SJCRH30 (cell line): ENCODE measurements at regions not wholly inside any gene's neighbourhood (a gene's known extent, or its start where the extent isn't known, plus 50 kb on each side); places are given as distances from the start of the nearest gene placed in this dataset.
"Not testable (repeated sequence)": the region's sequence is repeated elsewhere in the genome, so short reads cannot be mapped to it uniquely, and the experiment has no call there.

Source experiments
- DNase-seq, 2 experiments: peaks; one replicate each; pipeline ENCODE4 v3.0.0-alpha.2; 2015 to 2020
- H3K27ac ChIP-seq: fragments of 250-450 bp; sonication (Bioruptor Pico); 2 replicates; pipeline ENCODE4 v1.5.1; 2020; ENCODE audit warnings: mild to moderate bottlenecking, moderate library complexity
- H3K27me3 ChIP-seq: fragments of 250-450 bp; sonication (Bioruptor Pico); 2 replicates; pipeline ENCODE4 v1.5.1; 2020; ENCODE audit warnings: mild to moderate bottlenecking, moderate library complexity
- H3K36me3 ChIP-seq: fragments of 250-450 bp; sonication (Bioruptor Pico); 2 replicates; pipeline ENCODE4 v1.5.1; 2020; ENCODE audit warnings: mild to moderate bottlenecking, moderate library complexity
- H3K4me1 ChIP-seq: fragments of 250-450 bp; sonication (Bioruptor Pico); 2 replicates; pipeline ENCODE4 v1.5.1; 2020; ENCODE audit warnings: mild to moderate bottlenecking, moderate library complexity
- H3K4me3 ChIP-seq: fragments of 250-450 bp; sonication (Bioruptor Pico); 2 replicates; pipeline ENCODE4 v1.5.1; 2020; ENCODE audit warnings: mild to moderate bottlenecking, moderate library complexity
- H3K9me3 ChIP-seq: fragments of 250-450 bp; sonication (Bioruptor Pico); replicated peaks from 2 replicates; pipeline ENCODE4 v1.5.1; 2020; ENCODE audit warnings: mild to moderate bottlenecking, moderate library complexity

DNA sequence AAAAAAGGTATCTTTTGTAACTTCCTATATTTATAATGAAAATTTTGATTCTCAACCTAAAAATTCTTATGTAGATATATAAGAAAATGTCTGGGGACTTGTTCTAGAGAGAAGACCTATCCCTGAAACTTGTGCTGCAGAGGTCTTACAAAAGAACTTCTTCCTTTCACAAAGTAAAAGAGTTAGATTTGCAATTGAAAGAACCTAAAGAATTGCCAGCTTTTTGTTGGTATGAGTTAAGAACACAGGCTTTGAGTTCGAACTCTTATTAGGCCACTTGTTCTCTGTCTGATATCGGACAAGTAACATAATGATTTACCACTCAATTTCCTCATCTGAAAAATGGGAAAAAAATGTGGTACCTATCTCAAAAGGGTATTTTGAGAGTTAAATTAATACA, 162.0 kb upstream of the LAMA2 start:
- Histone ChIP-seq H3K36me3 (no peaks in the 10 kb centered on the region), H3K27ac (no peak overlapping the region), H3K27me3 (no peaks in the 10 kb centered on the region), H3K9me3 (no peaks in the 10 kb centered on the region), H3K4me3 (no peak overlapping the region), H3K4me1 (no peaks in the 10 kb centered on the region)
- no peak for DNase-seq

DNA sequence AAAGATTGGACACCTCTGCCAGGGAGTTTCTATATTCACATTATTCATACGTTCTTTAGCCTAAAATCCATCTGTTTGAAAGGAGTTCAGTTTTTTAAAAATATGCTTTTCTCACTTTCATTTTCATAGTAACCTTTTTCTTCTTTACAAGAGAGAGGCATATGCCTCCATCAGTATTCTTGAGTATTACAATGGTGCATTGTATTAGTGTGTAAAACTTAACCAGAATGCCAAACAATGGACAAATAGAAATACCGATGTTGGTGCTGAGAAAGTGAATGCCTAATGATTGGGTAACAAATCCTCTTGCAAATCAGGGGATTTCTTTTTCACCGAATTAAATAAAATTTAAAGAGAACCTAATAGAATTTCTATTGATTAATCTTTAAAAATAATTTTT, 163.2 kb upstream of the LAMA2 start:
- Histone ChIP-seq H3K36me3 (no peaks in the 10 kb centered on the region), H3K4me1 (no peaks in the 10 kb centered on the region), H3K27me3 (no peaks in the 10 kb centered on the region), H3K9me3 (no peaks in the 10 kb centered on the region), H3K27ac (no peak overlapping the region), H3K4me3 (no peak overlapping the region)
- no peak for DNase-seq

DNA sequence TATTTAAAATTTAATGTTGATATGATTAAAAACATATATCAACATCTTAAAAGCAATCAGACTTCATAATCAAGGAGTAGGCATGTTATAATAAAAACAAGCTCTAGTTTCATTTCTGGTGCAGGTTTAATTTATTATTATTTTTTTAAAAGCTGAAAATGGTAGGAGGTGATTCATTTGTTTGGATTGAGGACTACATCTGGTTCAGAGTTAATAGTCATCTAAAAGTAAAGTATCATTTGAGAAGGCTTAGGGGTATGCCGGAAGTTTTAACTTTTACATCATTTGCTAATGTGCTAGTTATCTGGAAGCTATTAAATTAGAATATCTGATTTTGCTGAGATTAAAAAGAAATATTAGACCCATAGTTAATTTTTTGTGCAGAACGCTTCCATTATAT, 169.5 kb upstream of the LAMA2 start:
- no peaks in the 10 kb centered on the region for H3K36me3 ChIP-seq
- H3K4me1 ChIP-seq: no peaks in the 10 kb centered on the region; the same call in 1 of the 2 replicates
- H3K9me3 ChIP-seq: no peaks in the 10 kb centered on the region
- DNase-seq: no peak
- no peaks in the 10 kb centered on the region for H3K27me3 ChIP-seq
- H3K4me3 ChIP-seq: no peak overlapping the region
- H3K27ac ChIP-seq: no peak overlapping the region

DNA sequence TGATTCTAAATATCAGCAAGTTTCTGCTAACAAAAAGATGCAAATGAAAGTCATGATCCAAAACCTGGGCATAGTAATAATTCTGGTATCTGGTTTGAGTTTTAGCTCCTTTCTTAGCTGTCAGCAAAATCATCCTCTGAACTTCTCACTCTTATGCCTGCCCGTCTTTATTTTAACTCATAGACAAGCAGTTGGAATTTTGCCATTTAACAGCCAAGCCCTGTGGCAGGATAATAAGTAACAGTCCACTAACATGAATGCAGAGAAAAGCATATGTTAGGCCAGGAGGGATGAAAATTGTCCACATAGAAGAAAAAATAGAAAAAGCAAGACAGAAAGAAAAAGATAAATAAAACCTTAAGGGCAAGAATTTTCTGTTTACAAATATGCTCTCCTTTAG, 170.0 kb upstream of the LAMA2 start:
- H3K4me1 ChIP-seq: no peaks in the 10 kb centered on the region; the same call in 1 of the 2 replicates
- no peaks in the 10 kb centered on the region for H3K36me3 ChIP-seq
- no peak overlapping the region for H3K4me3 ChIP-seq
- no peaks in the 10 kb centered on the region for H3K27me3 ChIP-seq
- no peaks in the 10 kb centered on the region for H3K9me3 ChIP-seq
- H3K27ac ChIP-seq: no peak overlapping the region
- DNase-seq: no peak

DNA sequence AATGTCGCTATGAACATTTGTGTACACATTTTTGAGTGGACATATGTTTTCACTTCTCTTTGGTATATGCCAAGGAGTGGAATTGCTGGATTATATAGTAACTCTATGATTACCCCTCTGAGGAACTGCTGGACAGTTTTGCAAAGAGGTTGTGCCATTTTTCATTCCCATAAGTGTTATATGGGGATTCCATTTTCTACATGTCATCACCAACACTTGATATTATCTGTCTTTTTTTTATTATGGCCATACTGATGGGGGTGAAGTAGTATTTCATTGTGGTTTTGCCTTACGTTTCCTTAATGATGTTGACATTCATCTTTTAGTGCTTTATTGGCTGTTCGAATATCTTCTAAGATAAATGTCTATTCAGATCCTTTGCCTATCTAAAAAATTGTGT, 171.8 kb upstream of the LAMA2 start:
- no peak overlapping the region for H3K27ac ChIP-seq
- no peaks in the 10 kb centered on the region for H3K27me3 ChIP-seq
- no peak for DNase-seq
- no peaks in the 10 kb centered on the region; the same call in 1 of the 2 replicates for H3K4me1 ChIP-seq
- H3K4me3 ChIP-seq: no peak overlapping the region
- H3K36me3 ChIP-seq: no peaks in the 10 kb centered on the region
- no peaks in the 10 kb centered on the region for H3K9me3 ChIP-seq

DNA sequence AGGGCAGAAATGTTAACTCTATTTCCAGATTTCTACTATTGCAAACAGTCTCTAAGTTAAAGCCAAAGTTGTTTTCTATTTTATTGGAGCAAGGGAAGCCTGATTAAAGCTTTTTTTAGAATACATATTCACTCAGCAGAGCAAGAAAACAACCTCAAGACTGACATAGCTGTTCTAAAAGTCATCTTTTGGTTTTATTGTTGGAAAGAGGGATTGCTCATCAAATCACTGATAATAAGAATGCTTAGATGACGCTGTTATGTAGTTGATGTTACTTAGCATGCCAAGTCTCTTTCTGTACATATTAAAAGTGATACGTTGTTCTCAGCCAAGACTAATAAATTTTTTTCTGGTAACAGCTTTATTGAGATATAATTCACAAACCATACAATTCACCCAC, 172.6 kb upstream of the LAMA2 start:
- H3K9me3 ChIP-seq: no peaks in the 10 kb centered on the region
- no peak for DNase-seq
- H3K27ac ChIP-seq: no peak overlapping the region
- no peaks in the 10 kb centered on the region for H3K36me3 ChIP-seq
- H3K4me1 ChIP-seq: no peaks in the 10 kb centered on the region; the same call in 1 of the 2 replicates
- no peaks in the 10 kb centered on the region for H3K27me3 ChIP-seq
- H3K4me3 ChIP-seq: no peak overlapping the region

DNA sequence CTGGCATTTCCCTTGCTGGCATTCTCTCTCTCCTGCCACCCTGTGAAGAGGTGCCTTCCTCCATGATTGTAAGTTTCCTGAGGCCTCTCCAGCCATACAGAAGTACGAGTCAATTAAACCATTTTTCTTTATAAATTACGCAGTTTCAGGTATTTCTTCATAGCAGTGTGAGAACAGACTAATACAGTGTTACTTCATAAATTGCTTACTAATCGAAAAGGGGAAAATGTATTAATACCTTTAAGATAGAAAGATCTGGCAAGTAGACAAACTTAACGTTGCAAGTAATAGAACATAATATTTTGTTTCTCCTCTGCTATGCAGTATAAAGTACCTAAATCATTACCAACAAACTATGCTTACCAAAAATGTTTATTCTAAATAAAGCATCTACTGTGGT, 178.3 kb upstream of the LAMA2 start:
- H3K27ac ChIP-seq: no peak overlapping the region

DNA sequence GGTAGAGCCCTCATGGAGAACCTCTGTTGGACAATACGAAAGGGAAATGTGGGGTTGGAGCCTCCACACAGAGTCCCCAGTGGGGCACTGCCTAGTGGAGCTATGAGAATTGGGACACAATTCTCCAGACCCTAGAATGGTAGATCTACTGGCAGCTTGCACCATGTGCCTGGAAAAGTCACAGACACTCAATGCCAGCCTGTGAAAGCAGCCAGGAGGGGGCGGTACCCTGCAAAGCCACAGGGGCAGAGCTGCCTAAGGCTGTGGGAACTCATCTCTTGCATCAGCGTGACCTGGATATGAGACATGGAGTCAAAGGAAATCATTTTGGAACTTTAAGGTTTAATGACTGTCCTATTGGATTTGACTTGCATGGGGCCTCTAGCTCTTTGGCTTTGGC, 179.1 kb upstream of the LAMA2 start:
- not testable (repeated sequence) for H3K4me1 ChIP-seq, H3K4me3 ChIP-seq, H3K27ac ChIP-seq, H3K36me3 ChIP-seq, DNase-seq, H3K27me3 ChIP-seq, H3K9me3 ChIP-seq

More for the DNA sequence above, 178.3 kb upstream of the LAMA2 start:
- no peak overlapping the region for H3K4me3 ChIP-seq
- H3K36me3 ChIP-seq: no peaks in the 10 kb centered on the region
- no peaks in the 10 kb centered on the region for H3K9me3 ChIP-seq
- no peaks in the 10 kb centered on the region for H3K27me3 ChIP-seq
- no peak for DNase-seq
- H3K4me1 ChIP-seq: no peaks in the 10 kb centered on the region

DNA sequence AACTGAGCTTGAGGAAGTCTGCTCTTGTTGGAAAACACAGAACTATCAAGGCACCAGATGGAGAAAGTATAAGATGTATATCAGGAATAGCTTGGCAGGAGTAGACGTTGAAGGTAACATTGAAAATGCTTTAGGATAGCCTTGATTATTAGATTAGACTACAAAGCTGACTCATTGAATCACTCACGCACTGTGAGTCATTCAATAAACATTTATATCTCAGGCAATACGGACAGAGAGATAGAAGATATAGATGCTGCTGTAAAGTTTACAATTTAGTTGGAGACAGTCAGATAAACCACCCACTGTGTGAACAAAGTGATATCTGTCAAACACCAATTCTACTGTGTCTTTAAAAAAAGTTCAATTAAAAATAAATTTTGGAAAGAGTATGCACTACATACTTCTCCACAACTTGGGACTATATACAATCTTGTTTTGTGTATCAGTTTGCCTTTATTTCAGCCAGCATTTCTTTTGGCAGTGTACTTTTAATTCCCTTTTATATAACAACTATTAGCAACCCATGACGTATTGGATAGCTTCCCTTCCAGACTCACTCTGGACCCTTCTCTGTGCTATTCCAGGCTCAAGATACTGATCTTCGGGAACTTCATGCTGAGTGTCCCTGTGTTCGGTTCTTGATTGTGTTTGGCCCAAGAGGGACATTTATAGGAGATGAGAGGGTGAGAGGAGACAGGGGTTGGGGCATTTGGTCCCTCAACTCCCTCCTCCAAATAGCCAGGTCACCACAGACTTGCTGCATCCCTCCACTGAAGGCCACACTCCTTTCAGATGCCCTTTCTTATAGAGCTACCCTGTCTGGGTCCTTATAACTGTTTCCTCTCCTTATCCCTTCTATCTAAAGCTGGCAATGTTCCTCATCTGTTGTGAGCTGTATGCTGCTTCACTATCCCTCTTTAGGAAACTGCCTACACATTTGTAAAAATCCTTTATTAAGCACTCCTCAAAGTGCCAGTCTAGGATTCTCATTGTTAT, 176.6 kb upstream of the PTPRK start:
- no peak for DNase-seq
- Histone ChIP-seq H3K9me3 (no peaks in the 10 kb centered on the region), H3K27ac (no peak overlapping the region), H3K4me1 (no peaks in the 10 kb centered on the region), H3K27me3 (no peaks in the 10 kb centered on the region), H3K4me3 (no peak overlapping the region), H3K36me3 (no peaks in the 10 kb centered on the region)

DNA sequence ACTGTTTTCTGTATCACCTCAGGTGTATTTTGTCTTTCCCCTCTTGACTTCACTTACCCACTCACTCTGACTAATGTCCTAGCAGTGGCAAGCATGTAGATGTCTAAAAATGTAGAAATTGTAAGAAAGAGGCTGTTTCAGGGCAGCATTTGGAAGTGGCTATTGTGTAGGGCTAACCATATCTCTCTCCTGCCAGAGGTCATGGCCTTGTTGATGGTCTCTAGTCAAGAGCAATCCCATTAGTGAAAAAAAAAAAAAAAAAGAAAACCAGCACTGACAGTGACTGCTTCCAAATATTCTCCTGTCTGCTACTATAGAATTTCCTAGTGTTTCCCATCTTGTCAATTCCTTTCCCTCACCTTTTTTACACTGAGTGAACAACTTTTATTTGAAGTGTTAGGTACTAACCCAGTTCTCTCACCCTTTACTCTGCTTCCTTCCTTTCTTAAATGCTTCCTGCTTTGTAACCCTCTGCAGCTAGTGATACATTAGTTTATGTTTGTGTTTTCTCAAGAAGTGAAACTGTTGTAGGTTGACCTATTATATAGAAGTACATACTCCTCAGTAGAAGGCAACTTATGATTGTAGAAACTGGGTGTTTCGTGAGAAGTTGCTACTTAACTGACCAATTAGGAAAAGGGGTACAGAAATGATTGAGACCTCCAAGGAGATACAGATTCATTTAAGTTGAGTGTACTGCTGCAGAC, 174.1 kb upstream of the PTPRK start:
- no peak overlapping the region for H3K4me3 ChIP-seq
- no peak for DNase-seq
- H3K9me3 ChIP-seq: no peaks in the 10 kb centered on the region
- no peaks in the 10 kb centered on the region for H3K4me1 ChIP-seq
- no peaks in the 10 kb centered on the region for H3K27me3 ChIP-seq
- H3K36me3 ChIP-seq: no peaks in the 10 kb centered on the region
- no peak overlapping the region for H3K27ac ChIP-seq

DNA sequence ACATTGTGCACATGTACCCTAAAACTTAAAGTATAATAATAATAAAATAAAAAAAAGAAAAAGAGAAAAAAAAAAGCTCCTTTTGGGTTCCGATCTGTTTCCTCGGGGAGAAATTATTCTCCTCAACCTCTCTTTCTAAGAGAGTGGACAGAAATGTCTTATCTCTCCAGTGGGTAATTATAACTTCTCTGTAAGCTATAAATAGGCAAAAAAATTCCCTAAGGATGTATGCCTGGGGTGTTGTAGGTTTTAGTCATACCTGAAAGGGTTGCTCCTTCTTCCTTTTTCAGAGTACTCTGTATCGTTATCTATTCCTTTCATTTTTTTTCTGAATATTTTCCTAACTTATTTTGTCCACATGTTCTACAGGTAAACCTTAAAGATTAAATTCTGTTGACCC, 169.7 kb upstream of the PTPRK start:
- Histone ChIP-seq H3K27ac (no peak overlapping the region), H3K4me3 (no peak overlapping the region)
- no peak for DNase-seq

DNA sequence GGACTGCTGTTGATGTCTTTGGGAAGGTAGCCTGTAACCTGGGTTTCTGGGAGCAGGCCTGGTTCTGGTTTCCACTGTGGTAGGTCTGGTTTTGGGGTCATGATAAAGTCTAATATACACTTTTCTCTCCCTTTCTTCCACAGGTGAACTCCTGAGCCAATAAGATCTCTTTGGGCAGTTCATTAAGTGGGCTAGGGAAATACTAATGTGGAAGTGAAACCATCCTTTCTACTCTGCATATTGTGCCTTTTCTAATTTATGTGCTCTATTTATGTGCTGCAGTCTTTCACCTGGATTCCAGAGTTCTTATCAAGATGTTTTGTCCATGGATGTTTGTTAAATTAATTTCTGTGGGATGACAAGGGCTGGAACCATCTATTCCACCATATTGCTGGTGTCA, 165.7 kb upstream of the PTPRK start:
- Histone ChIP-seq H3K9me3 (no peaks in the 10 kb centered on the region), H3K27ac (no peak overlapping the region), H3K4me3 (no peak overlapping the region), H3K27me3 (no peaks in the 10 kb centered on the region), H3K36me3 (no peaks in the 10 kb centered on the region), H3K4me1 (no peaks in the 10 kb centered on the region)
- DNase-seq: no peak

More for the DNA sequence above, 169.7 kb upstream of the PTPRK start:
- Histone ChIP-seq H3K36me3 (no peaks in the 10 kb centered on the region), H3K9me3 (no peaks in the 10 kb centered on the region), H3K4me1 (no peaks in the 10 kb centered on the region), H3K27me3 (no peaks in the 10 kb centered on the region)

DNA sequence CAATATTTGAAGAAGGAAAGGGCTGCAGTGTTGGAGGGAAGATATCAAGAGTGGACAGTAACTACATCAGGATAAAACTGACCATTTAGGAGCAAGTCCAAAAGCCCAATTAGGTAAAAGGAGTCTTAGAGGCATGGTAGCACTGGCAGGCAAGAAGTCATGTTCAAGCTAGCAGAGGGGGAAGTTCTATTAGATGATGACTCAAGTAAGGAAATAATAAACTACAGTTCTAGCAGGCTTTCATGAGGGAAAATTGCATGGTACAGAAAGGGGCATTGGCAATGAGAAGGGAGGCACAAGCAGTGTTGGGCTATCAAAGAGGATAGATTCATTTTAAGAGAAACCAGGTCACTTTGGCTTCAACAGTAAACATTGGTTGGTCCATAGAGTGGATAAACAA, 156.1 kb upstream of the PTPRK start:
- no peaks in the 10 kb centered on the region for H3K27me3 ChIP-seq

DNA sequence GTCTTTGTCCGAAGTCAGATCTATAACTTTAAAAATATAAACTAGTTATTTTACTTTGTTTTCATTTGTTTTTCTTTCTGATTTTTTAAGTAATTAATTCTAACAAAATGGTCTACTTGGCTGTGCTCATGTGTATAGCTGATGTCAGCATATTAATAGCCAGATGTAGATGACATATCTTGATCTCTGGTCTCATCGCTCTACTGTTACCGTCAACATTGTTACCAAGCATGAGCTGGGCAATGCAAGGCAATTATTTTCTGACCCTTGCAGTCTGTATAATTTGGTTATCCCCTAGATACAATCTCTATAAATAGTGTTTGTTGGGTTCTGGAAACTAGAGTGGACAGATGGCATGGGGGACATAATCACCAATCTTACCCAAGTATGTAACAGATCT, 151.6 kb upstream of the PTPRK start:
- Histone ChIP-seq H3K4me1 (no peaks in the 10 kb centered on the region), H3K27me3 (no peaks in the 10 kb centered on the region), H3K27ac (no peak overlapping the region), H3K9me3 (no peaks in the 10 kb centered on the region), H3K4me3 (no peak overlapping the region), H3K36me3 (no peaks in the 10 kb centered on the region)
- DNase-seq: no peak

More for the DNA sequence above, 156.1 kb upstream of the PTPRK start:
- Histone ChIP-seq H3K36me3 (no peaks in the 10 kb centered on the region), H3K4me1 (no peaks in the 10 kb centered on the region), H3K4me3 (no peak overlapping the region), H3K27ac (no peak overlapping the region), H3K9me3 (no peaks in the 10 kb centered on the region)
- DNase-seq: no peak

DNA sequence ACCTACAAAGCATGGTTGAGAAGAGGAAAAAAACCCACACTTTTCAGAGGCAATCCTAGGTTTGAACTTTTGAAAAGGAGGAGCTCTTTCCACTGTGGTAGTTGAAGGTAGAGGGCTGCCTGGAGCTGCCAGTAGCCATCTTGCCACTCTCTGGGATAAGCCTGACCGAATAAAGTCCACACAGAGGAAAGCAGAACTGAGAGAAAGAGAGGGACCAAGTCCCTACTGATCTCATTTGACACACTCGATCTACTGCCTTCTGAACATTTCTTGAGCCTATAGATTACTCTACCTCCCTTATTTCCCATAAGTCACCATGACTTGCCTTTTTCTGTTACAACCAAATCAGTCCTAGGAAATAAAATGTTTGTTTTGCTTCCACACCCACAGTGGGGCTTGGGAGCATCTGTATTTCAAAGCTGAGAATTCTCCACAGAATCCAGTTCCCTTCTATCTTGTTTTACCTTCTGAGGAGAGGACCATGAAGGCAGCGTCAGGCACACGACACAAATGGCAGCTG, 147.0 kb upstream of the PTPRK start:
- Histone ChIP-seq H3K4me3 (no peak overlapping the region), H3K27me3 (no peaks in the 10 kb centered on the region), H3K27ac (no peak overlapping the region), H3K4me1 (no peaks in the 10 kb centered on the region), H3K9me3 (no peaks in the 10 kb centered on the region), H3K36me3 (no peaks in the 10 kb centered on the region)
- no peak for DNase-seq
